GM18907 (cell line): ENCODE measurements at regions not wholly inside any gene's neighbourhood (a gene's known extent, or its start where the extent isn't known, plus 50 kb on each side); places are given as distances from the start of the nearest gene placed in this dataset.

Experiments used
- ATAC-seq: cut with Tn5 transposase; IDR thresholded peaks from one replicate; pipeline ENCODE4 v1.9.1; 2021; ENCODE audit warnings: mild to moderate bottlenecking, moderate library complexity; ENCODE audit not compliant: unreplicated experiment

- ATAC-seq: no peak
Measured at GRCh38 chr11:130817330-130817944, 98.8 kb downstream of the SNX19 start.

- no peak for ATAC-seq
Measured at GRCh38 chr11:130819625-130820024, 96.7 kb downstream of the SNX19 start.
